A549 (cell line): ENCODE measurements at regions not wholly inside any gene's neighbourhood (a gene's known extent, or its start where the extent isn't known, plus 50 kb on each side); places are given as distances from the start of the nearest gene placed in this dataset.

Source experiments
- EP300 ChIP-seq, 2 experiments: fragments of >200 bp; sonication (Bioruptor Twin); formaldehyde crosslinking; IDR thresholded peaks; 2 replicates in 1 of 2; 3 replicates in 1 of 2; pipeline ENCODE4 v1.6.1; 2016 to 2017
- GATA3 ChIP-seq: IDR thresholded peaks from 2 replicates; pipeline ENCODE4 v1.6.1; 2012; ENCODE audit warnings: borderline replicate concordance
- POLR2A ChIP-seq: IDR thresholded peaks from 2 replicates; pipeline ENCODE4 v1.6.1; 2012; ENCODE audit warnings: mild to moderate bottlenecking, low read length
- RFX5 ChIP-seq: fragments of 450-650 bp; IDR thresholded peaks from 2 replicates; pipeline ENCODE4 v1.7.1; 2014; ENCODE audit warnings: antibody characterized with exemption, mild to moderate bottlenecking, moderate library complexity
- SREBF2 ChIP-seq: fragments of 450-650 bp; IDR thresholded peaks from 2 replicates; pipeline ENCODE4 v1.6.1; 2014; ENCODE audit warnings: mild to moderate bottlenecking, moderate library complexity
- TF ChIP-seq, protein P1 (sequence below): fragments of >200 bp; sonication (Bioruptor Twin); formaldehyde crosslinking; IDR thresholded peaks from 3 replicates; pipeline ENCODE4 v1.5.1; 2016
- TF ChIP-seq, protein P2 (sequence below): fragments of 150-350 bp; IDR thresholded peaks from 2 replicates; pipeline ENCODE4 v1.6.1; 2014; ENCODE audit warnings: low read depth, mild to moderate bottlenecking, low read length
- TF ChIP-seq, protein P3 (sequence below): fragments of 200-600 bp; sonication (generic); IDR thresholded peaks from 2 replicates; pipeline ENCODE4 v1.6.1; 2016; ENCODE audit warnings: antibody characterized with exemption, mild to moderate bottlenecking, moderate library complexity

DNA sequence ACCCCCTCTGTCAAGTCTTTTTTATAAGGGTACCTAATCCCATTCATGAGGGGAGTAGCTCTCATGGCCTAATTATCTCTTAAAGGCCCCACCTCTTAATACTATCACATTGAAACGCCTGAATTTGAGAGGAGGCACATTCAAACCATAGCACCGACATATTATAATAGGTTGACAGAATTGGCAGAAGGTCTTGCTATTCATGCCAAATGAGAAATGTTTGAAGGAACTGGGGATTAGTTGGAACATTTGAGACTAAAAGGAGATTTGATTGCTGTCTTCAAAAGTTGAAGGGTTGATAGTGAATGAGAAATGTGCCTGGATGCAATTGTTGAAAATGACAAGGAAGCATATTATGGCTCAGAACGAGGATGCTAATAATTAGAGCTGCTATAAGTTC lies 331.1 kb downstream of the ATP23 start:
- TF ChIP-seq, protein P1, sequence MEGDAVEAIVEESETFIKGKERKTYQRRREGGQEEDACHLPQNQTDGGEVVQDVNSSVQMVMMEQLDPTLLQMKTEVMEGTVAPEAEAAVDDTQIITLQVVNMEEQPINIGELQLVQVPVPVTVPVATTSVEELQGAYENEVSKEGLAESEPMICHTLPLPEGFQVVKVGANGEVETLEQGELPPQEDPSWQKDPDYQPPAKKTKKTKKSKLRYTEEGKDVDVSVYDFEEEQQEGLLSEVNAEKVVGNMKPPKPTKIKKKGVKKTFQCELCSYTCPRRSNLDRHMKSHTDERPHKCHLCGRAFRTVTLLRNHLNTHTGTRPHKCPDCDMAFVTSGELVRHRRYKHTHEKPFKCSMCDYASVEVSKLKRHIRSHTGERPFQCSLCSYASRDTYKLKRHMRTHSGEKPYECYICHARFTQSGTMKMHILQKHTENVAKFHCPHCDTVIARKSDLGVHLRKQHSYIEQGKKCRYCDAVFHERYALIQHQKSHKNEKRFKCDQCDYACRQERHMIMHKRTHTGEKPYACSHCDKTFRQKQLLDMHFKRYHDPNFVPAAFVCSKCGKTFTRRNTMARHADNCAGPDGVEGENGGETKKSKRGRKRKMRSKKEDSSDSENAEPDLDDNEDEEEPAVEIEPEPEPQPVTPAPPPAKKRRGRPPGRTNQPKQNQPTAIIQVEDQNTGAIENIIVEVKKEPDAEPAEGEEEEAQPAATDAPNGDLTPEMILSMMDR: no peak
- TF ChIP-seq GATA3 (no peak), RFX5 (no peak), SREBF2 (no peak), EP300 (IDR thresholded peaks at IDR 0.05) (no peak), POLR2A (no peak)
- TF ChIP-seq, protein P2, sequence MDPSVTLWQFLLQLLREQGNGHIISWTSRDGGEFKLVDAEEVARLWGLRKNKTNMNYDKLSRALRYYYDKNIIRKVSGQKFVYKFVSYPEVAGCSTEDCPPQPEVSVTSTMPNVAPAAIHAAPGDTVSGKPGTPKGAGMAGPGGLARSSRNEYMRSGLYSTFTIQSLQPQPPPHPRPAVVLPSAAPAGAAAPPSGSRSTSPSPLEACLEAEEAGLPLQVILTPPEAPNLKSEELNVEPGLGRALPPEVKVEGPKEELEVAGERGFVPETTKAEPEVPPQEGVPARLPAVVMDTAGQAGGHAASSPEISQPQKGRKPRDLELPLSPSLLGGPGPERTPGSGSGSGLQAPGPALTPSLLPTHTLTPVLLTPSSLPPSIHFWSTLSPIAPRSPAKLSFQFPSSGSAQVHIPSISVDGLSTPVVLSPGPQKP: no peak
- TF ChIP-seq, protein P3, sequence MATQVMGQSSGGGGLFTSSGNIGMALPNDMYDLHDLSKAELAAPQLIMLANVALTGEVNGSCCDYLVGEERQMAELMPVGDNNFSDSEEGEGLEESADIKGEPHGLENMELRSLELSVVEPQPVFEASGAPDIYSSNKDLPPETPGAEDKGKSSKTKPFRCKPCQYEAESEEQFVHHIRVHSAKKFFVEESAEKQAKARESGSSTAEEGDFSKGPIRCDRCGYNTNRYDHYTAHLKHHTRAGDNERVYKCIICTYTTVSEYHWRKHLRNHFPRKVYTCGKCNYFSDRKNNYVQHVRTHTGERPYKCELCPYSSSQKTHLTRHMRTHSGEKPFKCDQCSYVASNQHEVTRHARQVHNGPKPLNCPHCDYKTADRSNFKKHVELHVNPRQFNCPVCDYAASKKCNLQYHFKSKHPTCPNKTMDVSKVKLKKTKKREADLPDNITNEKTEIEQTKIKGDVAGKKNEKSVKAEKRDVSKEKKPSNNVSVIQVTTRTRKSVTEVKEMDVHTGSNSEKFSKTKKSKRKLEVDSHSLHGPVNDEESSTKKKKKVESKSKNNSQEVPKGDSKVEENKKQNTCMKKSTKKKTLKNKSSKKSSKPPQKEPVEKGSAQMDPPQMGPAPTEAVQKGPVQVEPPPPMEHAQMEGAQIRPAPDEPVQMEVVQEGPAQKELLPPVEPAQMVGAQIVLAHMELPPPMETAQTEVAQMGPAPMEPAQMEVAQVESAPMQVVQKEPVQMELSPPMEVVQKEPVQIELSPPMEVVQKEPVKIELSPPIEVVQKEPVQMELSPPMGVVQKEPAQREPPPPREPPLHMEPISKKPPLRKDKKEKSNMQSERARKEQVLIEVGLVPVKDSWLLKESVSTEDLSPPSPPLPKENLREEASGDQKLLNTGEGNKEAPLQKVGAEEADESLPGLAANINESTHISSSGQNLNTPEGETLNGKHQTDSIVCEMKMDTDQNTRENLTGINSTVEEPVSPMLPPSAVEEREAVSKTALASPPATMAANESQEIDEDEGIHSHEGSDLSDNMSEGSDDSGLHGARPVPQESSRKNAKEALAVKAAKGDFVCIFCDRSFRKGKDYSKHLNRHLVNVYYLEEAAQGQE: no peak
